ENCODE measurements at regions not wholly inside any gene's neighbourhood (a gene's known extent, or its start where the extent isn't known, plus 50 kb on each side); places are given as distances from the start of the nearest gene placed in this dataset.

DNA sequence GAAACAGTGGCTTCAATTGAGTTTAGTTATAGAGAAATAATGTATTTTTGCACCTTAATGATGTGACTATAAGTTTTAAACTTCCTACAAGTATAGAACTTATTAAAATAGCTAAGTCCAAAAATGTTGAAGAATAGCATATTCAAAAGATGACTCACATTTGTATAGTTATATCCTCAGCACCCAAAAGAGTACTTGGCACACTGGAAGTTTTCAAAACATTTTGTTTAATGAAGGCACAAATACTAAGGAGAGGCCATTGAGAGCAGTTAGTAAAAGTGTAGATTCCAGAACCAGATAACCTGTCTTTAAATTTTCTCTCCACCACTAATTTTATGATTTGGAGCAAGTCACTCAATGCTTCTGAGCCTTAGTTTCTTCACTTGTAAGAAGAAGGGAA, 226.9 kb upstream of the MID1 start:
- TF ChIP-seq, protein P1, sequence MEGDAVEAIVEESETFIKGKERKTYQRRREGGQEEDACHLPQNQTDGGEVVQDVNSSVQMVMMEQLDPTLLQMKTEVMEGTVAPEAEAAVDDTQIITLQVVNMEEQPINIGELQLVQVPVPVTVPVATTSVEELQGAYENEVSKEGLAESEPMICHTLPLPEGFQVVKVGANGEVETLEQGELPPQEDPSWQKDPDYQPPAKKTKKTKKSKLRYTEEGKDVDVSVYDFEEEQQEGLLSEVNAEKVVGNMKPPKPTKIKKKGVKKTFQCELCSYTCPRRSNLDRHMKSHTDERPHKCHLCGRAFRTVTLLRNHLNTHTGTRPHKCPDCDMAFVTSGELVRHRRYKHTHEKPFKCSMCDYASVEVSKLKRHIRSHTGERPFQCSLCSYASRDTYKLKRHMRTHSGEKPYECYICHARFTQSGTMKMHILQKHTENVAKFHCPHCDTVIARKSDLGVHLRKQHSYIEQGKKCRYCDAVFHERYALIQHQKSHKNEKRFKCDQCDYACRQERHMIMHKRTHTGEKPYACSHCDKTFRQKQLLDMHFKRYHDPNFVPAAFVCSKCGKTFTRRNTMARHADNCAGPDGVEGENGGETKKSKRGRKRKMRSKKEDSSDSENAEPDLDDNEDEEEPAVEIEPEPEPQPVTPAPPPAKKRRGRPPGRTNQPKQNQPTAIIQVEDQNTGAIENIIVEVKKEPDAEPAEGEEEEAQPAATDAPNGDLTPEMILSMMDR (IDR thresholded peaks at IDR 0.05): no peak
- TF ChIP-seq EP300 (IDR thresholded peaks at IDR 0.05): no peak
- TF ChIP-seq POLR2A (IDR thresholded peaks at IDR 0.05): no peak
